ENCODE measurements at regions not wholly inside any gene's neighbourhood (a gene's known extent, or its start where the extent isn't known, plus 50 kb on each side); places are given as distances from the start of the nearest gene placed in this dataset.

- no peak for TF ChIP-seq STAT1 (IDR thresholded peaks at IDR 0.05; ENCODE audit: unreplicated experiment)
These were observed 167.8 kb upstream of the MTNR1B start (continued) for GRCh38 chr11:92801685-92802084.

- no peaks in the 10 kb centered on the region for H4K20me1 ChIP-seq (replicated peaks; ENCODE audit: insufficient read depth)
- H2AFZ ChIP-seq = no peak overlapping the region
- Mint-ChIP-seq H3K4me1 (peaks cover 38% of the 10 kb centered on the region), H3K27me3 (ENCODE audit: insufficient read depth, low read depth, poor library complexity) (peaks cover 2% of the 10 kb centered on the region), H3K27ac (no peak overlapping the region), H3K36me3 (ENCODE audit: low read depth) (peaks cover 46% of the 10 kb centered on the region), H3K9me3 (no peaks in the 10 kb centered on the region), H3K4me3 (no peak overlapping the region)
- H3K4me2 ChIP-seq = no peak overlapping the region
- no peaks in the 10 kb centered on the region; the same call in 1 of the 2 replicates for H3K36me3 ChIP-seq (ENCODE audit: insufficient read depth)
- no peak overlapping the region for H3K27ac ChIP-seq (ENCODE audit: low read depth)
- no peak overlapping the region for H3K4me3 ChIP-seq
- no peaks in the 10 kb centered on the region for H3K79me2 ChIP-seq (replicated peaks; ENCODE audit: insufficient read depth)
- peaks cover 25% of the 10 kb centered on the region for H3K4me1 ChIP-seq (ENCODE audit: insufficient read depth)
- no peak for TF ChIP-seq CTCF (conservative IDR thresholded peaks at IDR 0.05; ENCODE audit: low read depth in 2 of 2)
- no peak for TF ChIP-seq EZH2phosphoT487 (IDR thresholded peaks at IDR 0.05; ENCODE audit: unreplicated experiment)
- no peak for TF ChIP-seq ZNF114 (CRISPR knock-in tag; IDR thresholded peaks at IDR 0.05)
- TF ChIP-seq ZNF331 (CRISPR knock-in tag; IDR thresholded peaks at IDR 0.05; ENCODE audit: low read depth) = no peak
- no peak for TF ChIP-seq REST (IDR thresholded peaks at IDR 0.05; ENCODE audit: unreplicated experiment)
- H3K27me3 ChIP-seq (ENCODE audit: insufficient read depth) = no peaks in the 10 kb centered on the region
- DNase-seq (ENCODE audit: low spot score) (no peak), ATAC-seq (no peak)
- H3K9me2 ChIP-seq (ENCODE audit: insufficient read depth) = peaks cover 20% of the 10 kb centered on the region
- H3F3A ChIP-seq (replicated peaks; ENCODE audit: low read depth) = no peaks in the 10 kb centered on the region
These were observed 166.8 kb upstream of the MTNR1B start for GRCh38 chr11:92802644-92803043.

- H3K27ac Mint-ChIP-seq = no peak overlapping the region
- Histone ChIP-seq H3K4me2 (no peak overlapping the region), H3K79me2 (replicated peaks; ENCODE audit: insufficient read depth) (no peaks in the 10 kb centered on the region), H2AFZ (no peak overlapping the region), H3K27me3 (ENCODE audit: insufficient read depth) (no peaks in the 10 kb centered on the region), H4K20me1 (replicated peaks; ENCODE audit: insufficient read depth) (no peaks in the 10 kb centered on the region), H3K9me2 (ENCODE audit: insufficient read depth) (peaks cover 14% of the 10 kb centered on the region), H3F3A (replicated peaks; ENCODE audit: low read depth) (no peaks in the 10 kb centered on the region), H3K27ac (ENCODE audit: low read depth) (no peak overlapping the region), H3K4me1 (ENCODE audit: insufficient read depth) (peaks cover 25% of the 10 kb centered on the region), H3K36me3 (ENCODE audit: insufficient read depth) (no peaks in the 10 kb centered on the region; the same call in 1 of the 2 replicates), H3K4me3 (no peak overlapping the region)
- H3K4me3 Mint-ChIP-seq = no peak overlapping the region
- no peaks in the 10 kb centered on the region for H3K9me3 Mint-ChIP-seq
- peaks cover 38% of the 10 kb centered on the region for H3K4me1 Mint-ChIP-seq
- H3K27me3 Mint-ChIP-seq (ENCODE audit: insufficient read depth, low read depth, poor library complexity) = peaks cover 2% of the 10 kb centered on the region
- no peak for DNase-seq (ENCODE audit: low spot score)
- no peak for ATAC-seq
- H3K36me3 Mint-ChIP-seq (ENCODE audit: low read depth) = peaks cover 43% of the 10 kb centered on the region
- TF ChIP-seq JUNB (IDR thresholded peaks at IDR 0.05; ENCODE audit: unreplicated experiment) (no peak), STAT1 (IDR thresholded peaks at IDR 0.05; ENCODE audit: unreplicated experiment) (no peak), ZNF331 (CRISPR knock-in tag; IDR thresholded peaks at IDR 0.05; ENCODE audit: low read depth) (no peak), POLR2AphosphoS5 (IDR thresholded peaks at IDR 0.05; ENCODE audit: low read depth) (no peak), ZNF462 (CRISPR knock-in tag; IDR thresholded peaks at IDR 0.05) (no peak), ZNF114 (CRISPR knock-in tag; IDR thresholded peaks at IDR 0.05) (no peak)
These were observed 166.1 kb upstream of the MTNR1B start for GRCh38 chr11:92803391-92803790.

All from GM23338 (cell line).